HG03520 (cell line): ENCODE measurements at regions not wholly inside any gene's neighbourhood (a gene's known extent, or its start where the extent isn't known, plus 50 kb on each side); places are given as distances from the start of the nearest gene placed in this dataset.

Source experiments
- ATAC-seq: cut with Tn5 transposase; IDR thresholded peaks from one replicate; pipeline ENCODE4 v1.9.1; 2021; ENCODE audit warnings: mild to moderate bottlenecking, moderate library complexity; ENCODE audit not compliant: unreplicated experiment

DNA sequence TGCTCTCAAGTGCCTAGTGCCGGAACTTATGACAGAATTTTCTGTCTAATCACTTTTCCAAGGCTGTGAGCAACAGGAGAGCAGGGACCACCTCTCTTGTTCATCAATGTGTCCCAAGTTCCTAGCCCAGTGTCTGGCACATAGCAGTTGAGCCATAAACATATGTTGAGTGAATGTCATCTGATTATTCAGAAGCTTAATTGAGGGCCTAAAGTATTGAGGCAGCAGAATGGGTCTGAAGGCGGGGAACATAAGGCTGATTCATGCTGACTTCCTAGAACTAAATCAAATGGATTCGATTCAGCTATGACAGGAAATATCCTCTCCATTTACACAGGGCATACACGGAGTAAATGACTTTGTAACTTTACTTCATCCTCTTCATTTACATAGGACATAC is 438.0 kb upstream of the ZFHX3 start:
- no peak for ATAC-seq

DNA sequence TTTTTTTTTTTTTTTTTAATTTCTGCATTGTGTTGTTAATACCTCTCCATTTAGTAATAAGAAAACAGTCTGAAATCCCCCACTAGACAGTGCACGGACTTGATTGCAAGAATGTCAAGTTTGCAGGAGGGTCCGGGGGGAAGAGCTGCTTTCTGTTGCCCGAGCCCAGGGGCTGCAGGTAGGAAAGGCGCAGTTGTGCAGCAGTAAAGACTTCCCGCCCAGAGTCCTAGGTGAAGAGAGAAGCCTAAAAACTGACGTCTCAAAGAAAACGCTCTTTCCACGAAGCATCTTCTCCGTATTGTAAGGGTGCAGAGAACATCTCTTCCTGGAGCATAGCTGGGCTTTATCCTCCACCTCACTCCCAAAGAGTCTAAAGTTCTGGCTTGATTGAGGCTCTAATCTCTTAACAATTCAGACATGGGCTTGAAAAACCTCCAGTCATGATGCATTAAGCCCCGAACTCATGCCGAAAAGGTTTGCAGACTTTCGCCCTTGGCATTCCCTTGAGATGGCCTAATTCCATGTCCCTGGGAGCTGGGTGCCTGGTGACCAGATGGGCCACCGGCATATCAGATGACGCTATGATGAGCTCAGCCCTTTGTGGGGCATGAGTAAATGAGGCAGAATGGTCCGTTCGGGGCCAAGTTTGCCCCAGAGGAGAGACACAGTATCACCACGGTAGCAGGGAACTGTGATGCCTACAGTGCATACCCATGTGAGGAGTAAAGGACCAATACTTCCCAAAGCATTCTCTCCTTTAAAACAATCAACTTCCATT is 436.2 kb upstream of the ZFHX3 start:
- ATAC-seq = no peak

DNA sequence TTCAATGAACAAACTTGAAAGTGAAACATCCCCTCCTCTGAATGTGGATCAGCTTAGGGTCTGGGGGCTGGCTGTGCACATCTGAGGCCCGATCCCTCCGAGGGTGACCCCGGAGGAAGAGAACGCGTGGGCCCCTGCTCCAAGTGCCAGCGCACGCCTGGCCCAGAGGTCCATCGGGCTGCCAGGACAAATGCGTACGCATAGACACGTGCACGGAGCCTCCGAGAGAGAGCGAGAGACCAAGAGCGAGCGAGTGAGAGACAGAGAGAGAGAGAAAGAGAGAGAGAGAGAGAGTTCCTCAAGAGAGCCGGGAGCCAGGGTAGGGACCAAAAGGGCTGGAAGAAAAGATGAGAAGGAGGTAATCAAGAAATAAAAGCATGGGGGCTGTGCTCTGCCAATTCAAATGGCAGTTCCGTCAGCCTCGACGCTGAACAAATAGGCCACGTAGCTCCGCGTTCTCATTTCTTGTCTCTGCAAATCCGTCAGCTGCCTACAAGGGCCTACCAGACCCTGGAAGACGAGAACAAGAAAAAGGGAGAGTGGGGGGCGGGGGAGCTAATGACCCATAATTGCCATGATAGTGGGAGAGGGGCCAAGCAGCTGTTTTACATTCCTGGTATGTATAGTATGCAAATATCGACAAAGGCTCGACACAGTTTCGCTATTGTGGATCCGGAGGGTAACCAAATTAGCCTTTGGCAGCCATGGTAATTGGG is 435.3 kb upstream of the ZFHX3 start:
- no peak for ATAC-seq

DNA sequence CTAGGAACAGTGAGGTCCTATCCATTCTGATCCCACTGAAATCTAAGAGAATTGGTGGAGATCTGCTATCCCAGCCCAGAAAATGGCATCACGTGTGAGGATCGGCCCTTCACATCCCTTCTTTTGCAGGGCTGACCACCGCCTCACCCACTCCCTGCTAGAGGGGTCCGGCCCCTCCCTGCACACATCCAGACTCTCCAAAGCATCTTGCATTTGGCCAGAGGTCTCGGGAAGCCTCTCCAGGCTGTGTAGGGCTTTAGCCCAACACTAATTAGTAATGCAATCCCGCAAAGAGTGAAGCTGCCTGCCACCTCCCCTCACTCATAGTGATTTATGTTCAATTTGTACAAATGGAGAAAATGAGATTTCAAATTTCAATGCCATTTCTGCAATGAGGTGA is 434.4 kb upstream of the ZFHX3 start:
- ATAC-seq = no peak

DNA sequence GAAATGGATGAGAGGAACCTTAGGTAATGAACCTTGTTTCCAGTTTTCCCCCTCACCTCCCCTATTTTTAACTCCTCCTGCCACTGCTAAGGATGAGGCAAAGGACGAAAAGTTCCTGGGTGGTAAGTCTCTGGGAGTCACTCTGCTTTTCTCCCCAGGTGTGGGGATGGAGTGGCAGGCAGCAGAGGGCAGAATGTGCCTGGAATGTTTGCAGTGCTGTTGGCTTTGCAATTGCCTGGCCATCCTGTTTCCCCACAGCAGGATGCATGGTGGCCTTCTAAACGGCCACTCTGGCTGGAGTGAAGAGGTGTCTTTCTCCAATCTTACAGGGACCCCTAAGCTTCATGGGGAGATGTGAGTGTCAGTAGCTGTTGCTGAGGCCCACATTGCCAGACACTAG is 432.5 kb upstream of the ZFHX3 start:
- ATAC-seq = no peak

DNA sequence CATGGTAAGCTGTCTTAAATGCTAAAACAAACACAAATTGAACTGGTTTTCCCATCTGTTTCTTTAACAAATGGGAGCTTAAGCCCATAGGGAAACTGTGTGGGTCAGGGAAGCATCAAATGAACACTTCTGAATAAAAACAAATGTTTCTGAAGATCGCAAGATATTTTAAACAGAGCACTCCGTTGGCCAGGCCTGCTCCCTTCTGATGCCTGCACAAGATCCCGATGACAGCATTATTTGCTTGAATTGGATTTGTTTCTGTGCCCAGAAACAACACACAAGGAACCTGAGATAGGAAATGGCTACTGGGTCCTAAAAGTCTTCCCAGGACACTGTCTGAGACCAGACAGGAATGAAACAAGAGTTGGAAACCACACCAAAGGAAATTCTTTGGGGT is 425.8 kb upstream of the ZFHX3 start:
- ATAC-seq = no peak

DNA sequence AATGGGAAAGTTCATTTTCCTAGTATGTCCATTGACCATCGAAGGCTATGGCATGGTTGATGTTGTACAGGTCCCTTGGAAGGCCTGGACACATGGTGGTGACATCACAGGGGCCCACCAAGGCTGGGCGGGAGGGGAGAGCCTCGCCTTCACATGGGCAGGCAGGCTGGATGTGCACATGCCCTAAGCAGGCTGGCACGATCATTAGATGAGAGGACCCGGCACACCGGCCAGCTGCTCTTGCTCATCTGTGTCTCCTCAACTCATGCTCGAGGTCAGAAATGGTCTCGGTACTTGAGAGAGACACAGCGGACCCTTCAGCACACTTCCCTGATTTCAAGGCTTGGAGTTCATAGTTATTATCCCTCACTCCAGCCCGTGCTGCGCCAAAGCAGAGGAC is 416.9 kb upstream of the ZFHX3 start:
- no peak for ATAC-seq

DNA sequence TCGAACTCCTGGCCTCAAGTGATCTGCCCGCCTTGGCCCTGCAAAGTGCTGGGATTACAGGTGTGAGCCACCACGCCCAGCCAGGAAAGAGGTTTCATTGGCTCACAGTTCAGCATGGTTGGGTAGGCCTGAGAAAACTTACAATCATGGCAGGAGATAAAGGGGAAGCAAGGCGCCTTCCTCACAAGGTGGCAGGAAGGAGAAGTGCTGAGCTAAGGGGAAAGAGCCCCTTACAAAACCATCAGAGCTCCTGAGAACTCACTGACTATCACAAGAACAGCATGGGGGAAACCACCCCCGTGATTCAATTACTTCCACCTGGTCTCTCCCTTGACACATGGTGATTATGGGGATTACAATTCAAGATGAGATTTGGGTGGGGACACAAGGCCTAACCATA is 411.7 kb upstream of the ZFHX3 start:
- no peak for ATAC-seq

DNA sequence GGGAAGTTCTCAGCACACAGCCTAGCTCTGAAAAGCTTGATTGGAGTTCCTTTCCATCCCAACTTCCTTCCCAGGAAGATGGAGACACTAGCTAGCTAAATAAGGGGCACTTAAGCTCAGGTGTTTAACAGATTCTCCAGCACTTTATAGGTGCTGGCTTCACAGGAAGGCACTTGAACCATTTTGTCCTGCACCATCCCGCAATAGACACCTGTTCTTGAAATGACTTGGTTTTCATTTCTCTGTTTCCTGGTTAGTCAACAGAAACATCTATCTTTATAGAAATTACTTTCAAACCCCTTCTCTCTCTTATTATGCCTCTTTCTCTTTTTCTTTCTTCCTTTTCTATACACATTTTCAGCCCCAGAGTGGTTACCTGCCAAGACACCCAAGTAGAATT is 409.9 kb upstream of the ZFHX3 start:
- ATAC-seq = no peak

DNA sequence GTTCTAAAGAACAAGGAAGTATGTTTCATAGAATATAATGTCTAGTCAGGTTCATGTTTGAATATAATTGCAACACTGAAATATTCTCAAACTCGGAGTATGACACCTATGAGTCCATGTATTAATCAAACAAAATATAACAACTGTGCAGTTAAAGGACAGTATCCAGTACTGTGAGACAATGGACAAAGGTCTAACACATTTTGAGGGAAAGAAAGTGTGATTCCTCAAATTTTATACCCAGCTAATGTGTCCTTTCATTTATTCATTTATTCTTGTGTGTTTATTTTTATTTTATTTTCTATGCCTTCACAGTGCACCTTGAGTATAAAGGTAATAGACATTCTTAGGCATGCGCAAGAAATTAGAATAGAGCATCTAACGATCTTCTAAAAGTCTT is 401.0 kb upstream of the ZFHX3 start:
- ATAC-seq = no peak

DNA sequence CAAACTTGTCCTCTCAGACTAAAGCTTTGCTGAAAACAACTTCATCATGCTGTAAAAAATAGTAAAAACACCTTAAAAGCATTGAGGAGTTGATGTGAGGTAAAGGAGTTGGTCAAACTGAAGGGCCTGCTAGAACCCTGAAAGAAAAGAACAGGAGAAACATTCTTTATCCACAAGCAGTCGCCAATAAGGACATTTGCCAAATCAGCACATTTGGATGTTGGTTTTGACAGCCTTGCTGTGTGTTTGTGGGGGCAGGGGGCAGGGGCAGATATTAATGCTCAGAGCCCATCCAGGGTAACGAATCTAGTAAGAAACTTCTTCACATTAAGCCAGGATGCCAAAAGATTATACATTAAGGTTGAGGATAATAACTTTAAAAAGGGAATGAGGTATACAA is 399.9 kb upstream of the ZFHX3 start:
- ATAC-seq = no peak

DNA sequence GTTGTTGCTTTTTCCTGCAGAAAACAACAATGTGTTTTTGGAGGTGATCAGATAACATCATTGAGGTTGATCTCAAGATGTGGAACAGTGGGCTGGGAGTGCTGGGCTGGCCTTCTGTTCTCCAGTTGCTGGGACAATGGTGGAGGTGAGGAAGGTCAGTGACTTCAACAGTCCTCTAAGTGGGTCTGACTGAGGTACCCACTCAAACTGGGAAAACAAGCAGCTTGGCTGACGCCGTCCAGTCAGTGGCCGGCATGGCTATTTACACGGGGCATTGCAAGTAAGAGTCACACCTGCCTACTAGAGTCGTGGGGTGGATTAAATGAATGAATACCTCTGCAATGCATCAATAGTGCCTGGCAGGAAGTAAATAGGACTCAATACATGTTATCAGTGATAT is 386.7 kb upstream of the ZFHX3 start:
- no peak for ATAC-seq

DNA sequence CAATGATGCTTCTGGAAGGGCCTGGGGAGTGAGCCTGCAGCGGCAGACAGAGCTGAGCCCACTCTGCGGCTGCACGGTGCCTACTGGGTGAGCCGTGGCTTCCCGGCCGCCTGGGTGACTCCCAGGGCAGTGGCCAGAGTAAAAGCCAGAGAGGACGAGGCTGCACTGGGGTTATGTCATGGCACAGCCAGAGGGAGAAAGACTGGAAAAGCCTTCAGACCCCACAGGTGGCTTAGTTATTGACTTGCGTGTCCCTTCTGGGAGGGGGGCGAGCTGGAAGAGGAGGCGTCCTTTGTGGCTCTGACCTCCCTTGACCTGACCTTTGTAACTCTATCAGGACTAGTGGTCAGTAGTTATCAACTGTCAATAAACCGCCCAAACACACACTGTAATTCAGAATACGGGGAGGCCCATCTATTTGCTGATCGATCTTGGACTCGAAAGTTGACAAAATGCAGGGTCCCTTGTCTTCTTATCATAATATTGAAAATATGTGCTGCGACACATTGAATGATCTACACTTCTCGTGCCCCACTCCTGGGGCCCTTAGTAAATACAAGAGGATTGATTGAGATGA is 385.9 kb upstream of the ZFHX3 start:
- no peak for ATAC-seq

DNA sequence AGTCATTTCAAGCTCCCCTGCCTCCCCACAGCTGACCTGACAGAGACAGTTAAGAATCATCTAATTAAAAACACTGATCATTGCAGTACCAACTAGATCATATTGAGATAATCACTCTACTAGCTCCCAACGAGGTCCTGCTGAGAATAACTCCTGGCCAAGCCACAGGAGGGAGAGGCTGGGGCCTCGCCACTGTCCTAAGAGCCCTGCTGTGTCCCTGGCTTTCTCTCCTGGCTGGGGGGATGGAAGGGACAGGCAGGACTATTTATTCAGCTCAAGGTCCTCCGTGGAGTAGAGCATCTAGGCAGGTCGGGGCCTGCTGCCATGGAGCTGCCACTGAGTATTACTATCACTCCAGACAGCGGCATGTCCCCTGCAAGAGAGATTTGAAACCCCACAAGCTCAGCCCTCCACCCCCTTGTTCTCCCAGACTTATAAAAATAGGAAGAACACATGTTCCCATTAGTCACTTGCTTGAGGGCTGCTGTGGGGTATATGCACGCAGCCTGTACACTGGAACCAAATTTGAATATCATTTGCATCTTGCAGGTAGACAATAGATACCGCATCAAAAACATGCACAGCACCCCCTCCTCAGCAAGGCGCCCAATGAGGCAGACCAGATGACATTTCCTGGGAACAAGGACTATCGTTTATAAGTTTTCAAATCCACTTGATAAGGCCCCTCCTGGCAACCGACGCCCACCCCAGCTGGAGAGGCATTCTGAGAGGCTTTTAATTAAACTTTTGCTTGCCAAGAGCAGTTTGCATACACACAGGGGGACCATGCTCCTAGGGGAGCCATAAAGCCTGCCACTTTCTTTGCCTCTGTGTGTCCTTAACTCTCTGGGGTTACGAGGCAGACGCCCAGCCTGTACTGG is 385.2 kb upstream of the ZFHX3 start:
- no peak for ATAC-seq

DNA sequence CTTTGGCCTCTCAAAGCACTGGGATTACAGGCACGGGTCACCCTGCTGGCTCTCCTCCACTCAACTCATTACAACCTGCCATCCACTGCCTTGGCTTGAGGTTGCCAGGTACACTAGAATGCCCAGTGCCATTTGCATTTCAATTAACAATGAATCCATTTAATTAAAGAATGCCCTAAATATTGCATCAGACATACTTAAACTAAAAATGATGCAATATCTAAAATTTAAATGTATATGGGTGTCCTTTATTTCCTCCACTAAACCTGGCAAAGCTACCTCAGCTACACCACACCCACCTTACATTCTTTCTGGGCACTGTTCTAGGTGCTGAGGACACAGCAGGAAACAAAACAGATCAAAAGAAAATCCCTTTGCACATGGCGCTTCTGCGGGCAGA is 382.2 kb upstream of the ZFHX3 start:
- ATAC-seq = no peak

DNA sequence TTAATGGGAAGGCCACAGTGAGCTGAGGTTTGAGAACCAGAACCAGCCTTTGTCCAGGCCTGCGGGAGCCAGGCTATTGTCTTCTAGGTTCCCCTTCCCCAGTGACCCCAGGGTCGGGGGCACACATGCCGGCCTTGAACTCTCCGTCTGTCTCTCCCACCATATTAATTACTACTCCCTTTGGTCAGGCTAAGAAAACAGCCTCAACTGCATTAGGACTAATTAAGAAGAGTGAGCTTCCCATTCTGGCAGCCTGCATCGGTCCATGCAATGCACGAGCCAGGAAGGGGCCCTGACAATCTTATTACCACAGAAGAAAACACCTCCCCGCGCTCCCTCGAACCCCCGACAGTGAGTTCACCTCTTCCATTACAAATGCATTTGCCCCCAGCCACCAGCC is 380.2 kb upstream of the ZFHX3 start:
- no peak for ATAC-seq

DNA sequence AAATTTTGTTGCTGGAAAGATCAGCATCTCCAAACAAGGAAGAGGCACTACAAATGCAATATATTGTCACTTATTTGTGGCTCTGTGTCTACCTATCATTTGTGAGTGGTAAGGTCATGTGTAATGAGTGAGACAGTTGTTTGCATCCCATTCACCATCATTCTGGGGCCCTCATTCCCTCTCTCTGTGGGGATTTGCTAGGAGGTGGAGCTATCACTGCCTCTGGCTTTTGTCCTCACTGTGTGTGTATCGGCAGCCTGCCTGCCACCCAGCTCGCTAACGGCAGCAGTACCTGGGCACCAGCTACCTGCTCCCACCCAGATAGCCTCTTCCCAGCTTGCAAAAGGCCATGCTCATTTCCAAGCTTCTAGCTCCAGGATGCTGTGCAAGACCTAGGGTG is 379.2 kb upstream of the ZFHX3 start:
- no peak for ATAC-seq

DNA sequence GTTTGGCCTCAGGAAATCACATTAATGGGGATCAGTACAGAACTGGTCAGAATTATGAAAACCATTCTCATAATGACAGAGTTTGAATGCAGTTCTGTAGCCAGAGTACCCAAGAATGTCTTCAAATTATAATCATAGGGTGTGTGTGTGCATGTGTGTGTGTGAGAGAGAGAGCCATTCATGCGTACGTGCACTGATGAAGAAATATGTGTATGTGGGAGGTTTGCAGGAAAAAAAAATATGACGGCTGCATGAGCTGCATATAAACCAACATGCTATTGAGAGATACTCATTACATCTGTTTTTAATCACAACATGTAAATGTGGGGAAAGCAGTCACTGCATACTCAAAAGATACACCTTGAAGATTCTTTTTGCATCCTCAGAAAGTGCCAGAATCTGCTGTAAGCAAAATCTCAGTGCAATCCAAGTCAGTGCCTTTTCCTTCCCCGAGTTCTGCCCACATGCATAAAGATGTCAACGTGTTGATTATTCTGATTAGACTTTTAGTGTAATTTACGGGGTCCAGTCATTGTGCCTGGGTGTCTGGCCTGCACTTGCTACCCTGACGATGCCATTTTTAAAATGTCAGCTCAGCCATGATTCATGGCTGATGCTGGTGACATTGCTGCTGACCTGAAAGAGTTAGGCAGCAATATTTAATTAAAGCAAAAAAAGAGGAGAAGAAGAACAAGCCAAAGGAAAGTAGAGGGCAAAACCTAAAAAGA is 378.7 kb upstream of the ZFHX3 start:
- ATAC-seq = no peak

DNA sequence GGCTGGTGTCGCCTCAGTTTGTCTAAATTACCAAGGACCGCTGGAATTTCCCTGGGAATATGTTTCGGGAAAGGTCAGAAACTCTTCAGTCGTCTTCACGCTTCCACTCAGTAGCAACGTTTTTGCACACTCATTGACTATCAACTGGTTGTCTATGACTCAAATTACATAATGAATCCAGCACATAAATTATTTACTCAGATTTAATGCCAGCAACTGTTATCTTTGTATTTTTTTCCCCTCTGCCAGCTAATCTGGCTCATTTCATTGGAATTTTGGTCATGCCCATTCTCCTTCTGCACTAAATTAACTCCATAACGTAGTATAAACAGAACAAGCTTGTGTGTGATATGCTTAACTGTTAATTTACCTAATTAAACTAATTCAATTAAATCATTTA is 372.7 kb upstream of the ZFHX3 start:
- no peak for ATAC-seq

DNA sequence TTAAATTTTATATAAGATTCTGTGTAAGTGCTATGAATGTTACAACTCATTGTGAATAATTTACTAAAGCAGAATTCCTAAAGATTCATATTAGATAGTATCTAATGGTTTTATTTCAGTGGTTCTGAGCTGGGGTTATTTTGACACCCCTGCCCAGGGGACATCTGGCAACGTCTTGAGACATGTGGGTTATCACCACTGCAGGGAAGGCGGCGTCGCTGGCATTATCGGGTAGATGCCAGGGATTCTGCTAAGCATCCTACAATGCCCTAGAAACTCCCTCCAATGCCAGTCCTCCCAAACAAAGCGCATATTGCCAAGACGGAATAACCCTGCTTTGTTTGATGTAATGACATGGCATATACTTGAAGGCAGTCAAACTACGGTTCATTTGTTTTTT is 372.3 kb upstream of the ZFHX3 start:
- ATAC-seq = no peak

DNA sequence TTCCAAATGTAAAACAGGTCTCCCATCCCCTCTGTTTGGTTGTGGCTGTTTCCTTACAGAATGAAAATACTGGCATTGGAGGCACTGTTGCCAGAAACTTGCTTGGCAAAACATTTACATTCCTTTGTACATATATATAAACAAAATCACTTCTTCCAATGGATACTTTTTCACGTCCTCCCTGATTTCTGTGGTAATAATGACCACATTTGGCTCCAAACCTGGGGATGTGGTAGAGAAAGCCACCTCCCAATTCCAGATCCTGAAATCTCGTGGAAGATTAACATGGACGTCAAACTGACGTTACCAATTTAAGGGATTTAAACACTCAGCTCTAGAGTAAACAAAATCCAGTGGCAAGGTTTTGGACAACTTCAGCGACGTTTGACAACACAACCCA is 370.8 kb upstream of the ZFHX3 start:
- no peak for ATAC-seq
